GM21515 (cell line): ENCODE measurements at regions not wholly inside any gene's neighbourhood (a gene's known extent, or its start where the extent isn't known, plus 50 kb on each side); places are given as distances from the start of the nearest gene placed in this dataset.
"Not testable (repeated sequence)": the region's sequence is repeated elsewhere in the genome, so short reads cannot be mapped to it uniquely, and the experiment has no call there.

Source experiments
- ATAC-seq: cut with Tn5 transposase; IDR thresholded peaks from one replicate; pipeline ENCODE4 v1.9.1; 2021; ENCODE audit not compliant: unreplicated experiment

DNA sequence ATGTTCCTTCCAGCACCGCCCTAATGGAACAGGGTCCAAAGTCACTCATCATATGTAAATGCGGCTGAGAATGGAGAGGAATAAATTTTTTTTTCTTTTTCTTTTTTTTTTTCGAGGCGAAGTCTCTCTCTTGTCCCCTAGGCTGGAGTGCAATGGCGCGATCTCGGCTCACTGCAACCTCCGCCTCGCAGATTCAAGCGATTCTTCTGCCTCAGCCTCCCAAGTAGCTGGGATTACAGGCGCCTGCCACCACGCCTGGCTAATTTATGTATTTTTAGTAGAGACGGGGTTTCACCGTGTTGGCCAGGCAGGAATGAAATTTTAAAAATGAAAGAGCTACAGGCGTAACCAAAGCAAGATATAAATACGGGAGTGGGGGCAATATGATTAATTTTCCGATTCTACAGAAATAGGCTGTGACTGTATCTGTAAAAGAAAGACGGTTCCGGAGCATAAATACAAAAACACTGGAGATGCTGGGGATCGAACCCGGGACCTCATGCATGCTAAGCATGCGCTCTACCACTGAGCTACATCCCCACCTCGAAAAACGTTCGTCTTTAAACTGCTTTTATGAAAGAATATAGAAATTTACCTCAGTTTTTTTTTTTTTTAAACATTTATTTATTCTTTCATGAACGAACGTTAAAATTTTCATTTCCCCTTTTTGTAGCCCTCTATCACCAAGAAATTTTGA, 132.2 kb downstream of the GPX5 start:
- ATAC-seq = no peak

DNA sequence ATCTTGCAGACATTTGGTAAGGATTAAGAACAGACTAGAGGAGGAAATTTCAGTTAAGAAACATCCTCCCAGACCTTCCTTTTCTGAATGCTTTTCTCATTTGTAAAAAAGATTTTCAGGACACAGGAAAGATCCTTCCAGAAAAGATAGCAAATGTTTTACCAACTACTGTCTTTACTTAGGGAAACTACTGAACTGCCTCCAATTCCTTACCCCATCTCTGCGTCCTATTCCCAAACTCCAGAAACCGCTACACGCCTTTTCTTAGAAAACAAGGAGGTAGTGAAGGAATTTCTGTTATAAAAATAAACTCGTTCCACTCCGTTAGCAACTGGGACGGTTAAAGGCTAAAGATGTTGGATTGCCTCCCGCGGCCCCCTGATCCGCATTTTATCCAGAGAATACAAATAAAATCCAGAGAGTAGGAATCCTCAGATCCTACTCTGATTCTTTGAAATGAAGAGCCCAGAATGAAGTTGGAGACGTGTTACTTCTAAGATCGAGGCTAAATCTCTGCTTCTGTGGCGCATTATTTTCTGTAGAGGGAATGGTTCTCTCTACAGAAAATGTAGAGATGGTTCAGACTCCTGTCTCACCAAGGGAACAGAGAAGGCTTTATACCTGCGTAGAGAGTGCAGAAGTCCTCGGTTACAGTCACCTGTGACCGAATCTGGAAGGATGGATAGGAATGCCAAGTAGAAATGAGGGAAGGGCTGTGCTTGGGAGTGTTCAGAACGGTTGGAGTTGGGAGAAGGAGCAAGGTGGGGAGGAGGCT, 133.0 kb downstream of the GPX5 start:
- no peak for ATAC-seq

DNA sequence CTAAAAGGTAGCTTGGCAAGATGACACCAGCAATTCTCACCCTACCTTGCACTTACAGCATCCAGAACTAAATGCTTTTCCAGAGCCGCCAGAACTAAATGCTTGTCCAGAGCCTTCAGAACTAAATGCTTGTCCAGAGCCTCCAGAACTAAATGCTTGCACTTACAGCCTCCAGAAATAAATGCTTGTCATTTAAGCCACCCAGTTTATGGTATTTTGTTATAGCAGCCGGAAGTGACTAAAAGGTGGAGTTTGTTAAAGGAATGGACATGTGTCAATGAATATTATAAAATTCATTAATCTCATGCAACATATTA, 133.5 kb downstream of the GPX5 start:
- no peak for ATAC-seq

DNA sequence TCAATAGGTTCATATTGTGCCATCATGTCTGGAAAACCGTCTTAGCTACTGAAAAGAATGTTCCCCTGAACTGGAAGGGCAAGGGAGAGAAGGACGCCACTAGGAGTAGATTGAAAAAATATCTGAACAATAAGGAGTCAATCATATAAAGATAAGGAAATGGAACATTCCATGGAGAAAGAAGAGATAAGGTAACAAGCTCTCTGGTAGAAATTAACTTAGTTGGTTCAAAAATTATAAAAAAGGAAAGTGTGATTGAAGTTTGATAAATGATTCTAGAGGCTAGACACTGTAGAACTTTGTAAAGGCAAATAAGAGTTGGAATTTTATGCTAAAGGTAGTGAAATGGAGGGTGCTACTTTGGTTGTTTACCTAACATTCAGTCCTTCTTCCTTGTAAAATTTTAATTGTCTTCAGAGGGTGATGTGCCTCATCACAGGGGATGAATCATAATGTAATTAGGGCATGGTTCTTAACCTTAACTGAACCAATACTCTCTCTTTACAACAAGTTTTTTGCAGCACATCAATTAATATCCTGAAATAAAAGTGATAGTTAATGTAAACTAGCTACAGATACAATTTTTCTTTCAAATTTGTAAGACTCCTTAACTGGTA, 135.5 kb downstream of the GPX5 start:
- ATAC-seq = no peak

DNA sequence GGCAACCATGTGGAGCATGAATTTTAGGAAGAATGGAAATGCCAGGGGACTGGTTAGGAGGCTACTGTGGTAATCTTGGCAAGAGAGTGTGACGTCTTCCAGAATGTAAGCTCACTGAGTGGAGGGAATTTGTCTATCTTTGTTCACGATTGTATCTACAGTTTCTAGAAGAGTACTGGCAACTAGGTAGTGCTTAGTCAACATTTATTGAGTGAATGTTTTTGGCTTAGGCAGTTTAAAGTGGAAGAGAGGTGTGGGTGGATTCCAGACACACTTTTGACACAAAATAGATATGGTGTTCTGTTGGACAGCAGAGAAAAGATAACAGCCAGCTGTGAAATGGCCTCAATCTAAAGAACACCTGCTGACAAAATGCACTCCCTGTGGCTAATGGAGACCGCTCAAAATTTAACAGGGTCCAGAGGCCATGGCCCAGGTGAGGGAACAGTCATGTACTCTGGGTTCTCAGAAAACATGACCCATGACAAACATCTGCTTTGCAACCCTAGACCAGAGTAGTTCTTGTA, 139.3 kb downstream of the GPX5 start:
- no peak for ATAC-seq

DNA sequence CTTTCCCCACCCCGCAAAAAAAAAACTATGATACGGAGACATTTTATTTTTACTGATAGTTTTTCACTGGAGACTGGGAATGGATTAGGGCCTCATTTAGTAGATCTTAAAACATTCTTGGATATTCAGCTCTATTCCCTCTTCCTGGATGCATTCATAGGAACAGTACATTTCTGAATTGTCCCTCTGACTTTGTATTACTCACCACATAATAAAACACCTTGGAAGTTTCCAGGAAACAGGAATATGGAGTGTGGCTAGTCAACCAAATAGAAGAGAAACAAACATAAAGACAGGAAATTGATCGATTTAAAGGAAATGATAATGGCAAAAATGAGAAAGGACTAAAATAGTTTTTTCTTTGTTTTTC, 147.7 kb downstream of the GPX5 start:
- ATAC-seq = no peak

DNA sequence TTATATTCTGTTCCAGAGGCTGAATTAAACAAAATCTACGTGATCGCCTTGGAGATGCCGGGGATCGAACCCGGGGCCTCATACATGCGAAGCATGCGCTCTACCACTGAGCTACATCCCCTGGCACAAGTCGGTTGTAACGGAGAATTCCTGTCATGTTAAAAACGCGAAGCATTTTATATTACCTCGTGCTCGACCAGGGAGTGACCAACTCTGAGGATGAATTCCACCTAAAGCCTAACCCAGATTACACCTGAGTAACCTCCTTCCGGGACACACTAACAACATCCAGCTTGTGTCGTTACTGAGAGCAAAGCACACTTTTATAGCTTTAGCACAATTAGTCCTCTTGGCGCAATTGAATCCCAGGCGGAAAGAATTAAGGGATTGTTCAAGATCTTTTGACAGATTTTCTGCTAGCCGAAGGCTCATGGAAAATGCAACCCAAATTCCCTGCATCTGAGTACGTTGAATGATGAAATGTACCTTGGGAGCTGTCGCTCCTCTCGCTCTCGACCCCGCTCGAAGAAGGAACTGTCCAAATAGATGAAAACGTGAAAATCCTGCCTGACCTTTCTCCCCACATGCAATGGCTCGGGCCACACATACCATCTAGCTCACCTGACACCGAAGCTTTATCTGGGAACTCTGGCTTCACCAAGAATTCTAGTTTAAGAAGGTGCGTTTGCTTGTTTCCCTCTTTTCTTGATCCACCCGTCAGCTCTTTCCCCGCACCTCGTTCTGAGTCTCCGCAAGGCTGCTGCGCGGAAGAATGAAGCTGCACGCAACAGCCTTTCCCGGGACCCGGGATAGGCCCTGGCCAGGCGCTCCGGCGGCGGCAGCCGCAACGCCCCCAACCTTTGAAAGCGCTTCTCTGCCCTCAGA, 148.3 kb downstream of the GPX5 start:
- no peak for ATAC-seq

DNA sequence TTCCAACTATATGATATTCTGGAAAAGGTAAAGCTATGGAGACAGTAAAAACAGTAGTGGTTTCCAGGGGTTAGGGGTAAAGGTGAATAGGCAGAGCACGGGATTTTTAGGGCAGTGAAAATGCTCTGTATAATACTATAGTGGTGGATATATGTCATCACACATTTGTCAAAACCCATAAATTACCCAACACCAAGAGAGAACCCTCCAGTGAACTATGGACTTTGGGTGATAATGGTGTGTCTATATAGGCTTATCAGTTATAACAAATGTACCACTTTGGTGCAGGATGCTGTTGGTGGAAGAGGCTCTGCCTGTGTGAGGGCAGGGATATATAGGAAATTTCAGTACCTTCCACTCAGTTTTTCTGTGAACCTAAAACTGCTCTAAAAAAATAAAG, 149.9 kb downstream of the GPX5 start:
- ATAC-seq = no peak

DNA sequence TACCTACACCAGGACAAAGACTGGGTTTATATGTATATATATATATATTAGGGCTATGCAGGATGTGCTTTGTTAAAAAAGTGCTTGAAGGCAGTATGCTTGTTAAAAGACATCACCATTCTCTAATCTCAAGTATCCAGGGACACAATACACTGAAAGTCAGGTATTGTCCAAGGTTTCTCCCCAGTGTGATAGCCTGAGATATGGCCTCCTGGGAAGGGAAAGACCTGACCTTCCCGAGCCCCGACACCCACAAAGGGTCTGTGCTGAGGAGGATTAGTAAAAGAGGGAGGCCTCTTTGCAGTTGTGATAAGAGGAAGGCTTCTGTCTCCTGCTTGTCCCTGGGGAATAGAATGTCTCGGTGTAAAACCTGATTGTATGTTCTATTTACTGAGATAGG, 156.9 kb downstream of the GPX5 start:
- ATAC-seq = no peak

DNA sequence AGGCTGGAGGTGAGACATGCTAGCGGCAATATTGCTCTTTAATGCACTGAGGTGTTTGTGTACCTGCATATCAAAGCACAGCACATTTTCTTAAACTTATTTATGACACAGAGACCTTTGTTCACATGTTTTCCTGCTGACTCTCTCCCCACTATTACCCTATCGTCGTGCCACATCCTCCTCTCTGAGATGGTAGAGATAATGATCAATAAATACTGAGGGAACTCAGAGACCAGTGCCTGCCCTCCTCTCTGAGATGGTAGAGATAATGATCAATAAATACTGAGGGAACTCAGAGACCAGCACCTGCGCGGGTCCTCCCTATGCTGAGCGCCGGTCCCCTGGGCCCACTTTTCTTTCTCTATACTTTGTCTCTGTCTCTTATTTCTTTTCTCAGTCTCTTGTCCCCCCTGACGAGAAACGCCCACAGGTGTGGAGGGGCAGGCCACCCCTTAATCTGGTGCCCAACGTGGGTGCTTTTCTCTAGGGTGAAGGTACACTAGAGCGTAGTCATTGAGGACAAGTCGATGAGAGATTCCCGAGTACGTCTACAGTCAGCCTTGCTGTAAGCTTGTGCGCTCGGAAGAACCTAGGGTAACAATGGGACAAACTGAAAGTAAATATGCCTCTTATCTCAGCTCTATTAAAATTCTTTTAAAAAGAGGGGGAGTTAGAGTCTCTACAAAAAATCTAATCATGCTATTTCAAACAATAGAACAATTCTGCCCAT, 157.4 kb downstream of the GPX5 start:
- ATAC-seq = not testable (repeated sequence)

DNA sequence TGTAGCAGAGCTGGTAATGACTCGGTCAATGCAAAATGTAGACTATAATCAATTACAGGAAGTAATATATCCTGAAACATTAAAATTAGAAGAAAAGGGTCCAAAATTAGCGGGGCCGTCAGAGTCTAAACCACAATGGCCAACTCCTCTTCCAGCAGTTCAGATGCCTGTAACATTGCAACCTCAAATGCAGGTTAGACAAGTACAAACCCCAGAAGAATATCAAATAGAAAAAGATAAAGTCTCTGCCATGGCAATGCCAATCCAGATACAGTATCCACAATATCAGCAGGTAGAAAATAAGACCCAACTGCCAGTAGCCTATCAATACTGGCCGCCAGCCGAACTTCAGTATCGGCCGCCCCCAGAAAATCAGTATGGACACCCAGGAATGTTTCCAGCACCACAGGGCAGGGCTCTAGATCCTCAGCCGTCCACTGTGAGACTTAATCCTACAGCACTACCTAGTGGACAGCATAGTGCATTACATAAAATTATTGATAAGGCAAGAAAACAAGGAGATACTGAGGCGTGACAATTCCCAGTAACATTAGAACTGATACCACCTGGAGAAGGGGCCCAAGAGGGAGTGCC, 158.4 kb downstream of the GPX5 start:
- ATAC-seq = no peak

DNA sequence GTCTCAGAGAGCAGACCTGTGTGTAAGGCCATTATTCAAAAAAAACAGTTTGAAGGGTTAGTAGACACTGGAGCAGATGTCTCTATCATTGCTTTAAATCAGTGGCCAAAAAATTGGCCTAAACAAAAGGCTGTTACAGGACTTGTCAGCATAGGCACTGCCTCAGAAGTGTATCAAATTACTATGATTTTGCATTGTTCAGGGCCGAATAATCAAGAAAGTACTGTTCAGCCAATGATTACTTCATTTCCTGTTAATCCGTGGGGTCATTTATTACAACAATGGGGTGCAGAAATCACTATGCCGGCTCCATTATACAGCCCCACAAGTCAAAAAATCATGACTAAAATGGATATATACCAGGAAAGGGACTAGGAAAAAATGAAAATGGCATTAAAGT, 160.3 kb downstream of the GPX5 start:
- ATAC-seq = not testable (repeated sequence)

DNA sequence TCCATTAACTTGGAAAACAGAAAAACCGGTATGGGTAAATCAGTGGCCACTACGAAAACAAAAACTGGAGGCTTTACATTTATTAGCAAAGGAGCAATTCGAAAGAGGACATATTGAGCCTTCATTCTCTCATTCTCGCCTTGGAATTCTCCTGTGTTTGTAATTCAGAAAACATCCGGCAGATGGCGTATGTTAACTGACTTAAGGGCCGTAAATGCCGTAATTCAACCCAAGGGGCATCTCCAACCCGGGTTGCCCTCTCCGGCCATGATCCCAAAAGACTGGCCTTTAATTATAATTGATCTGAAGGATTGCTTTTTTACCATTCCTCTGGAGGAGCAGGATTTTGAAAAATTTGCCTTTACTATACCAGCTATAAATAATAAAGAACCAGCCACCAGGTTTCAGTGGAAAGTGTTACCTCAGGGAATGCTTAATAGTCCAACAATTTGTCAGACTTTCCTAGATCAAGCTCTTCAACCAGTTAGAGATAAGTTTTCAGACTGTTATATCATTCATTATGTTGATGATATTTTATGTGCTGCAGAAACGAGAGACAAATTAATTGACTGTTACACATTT, 160.9 kb downstream of the GPX5 start:
- ATAC-seq = not testable (repeated sequence)

DNA sequence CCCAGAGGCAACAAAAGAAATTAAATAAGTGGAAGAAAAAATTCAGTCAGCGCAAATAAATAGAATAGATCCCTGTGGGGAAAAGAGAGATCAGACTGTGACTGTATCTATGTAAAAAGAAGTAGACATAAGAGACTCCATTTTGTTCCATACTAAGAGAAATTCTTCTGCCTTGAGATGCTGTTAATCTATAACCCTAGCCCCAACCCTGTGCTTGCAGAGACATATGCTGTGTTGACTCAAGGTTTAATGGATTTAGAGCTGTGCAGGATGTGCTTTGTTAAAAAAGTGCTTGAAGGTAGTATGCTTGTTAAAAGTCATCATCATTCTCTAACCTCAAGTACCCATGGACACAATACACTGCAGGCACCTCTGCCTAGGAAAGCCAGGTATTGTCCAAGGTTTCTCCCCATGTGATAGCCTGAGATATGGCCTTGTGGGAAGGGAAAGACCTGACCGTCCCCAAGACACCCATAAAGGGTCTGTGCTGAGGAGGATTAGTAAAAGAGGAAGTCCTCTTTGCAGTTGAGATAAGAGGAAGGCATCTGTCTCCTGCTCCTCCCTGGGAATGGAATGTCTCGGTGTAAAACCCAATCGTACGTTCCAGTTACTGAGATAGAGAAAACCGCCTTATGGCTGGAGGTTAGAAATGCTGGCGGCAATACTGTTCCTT, 161.8 kb downstream of the GPX5 start:
- ATAC-seq = not testable (repeated sequence)

DNA sequence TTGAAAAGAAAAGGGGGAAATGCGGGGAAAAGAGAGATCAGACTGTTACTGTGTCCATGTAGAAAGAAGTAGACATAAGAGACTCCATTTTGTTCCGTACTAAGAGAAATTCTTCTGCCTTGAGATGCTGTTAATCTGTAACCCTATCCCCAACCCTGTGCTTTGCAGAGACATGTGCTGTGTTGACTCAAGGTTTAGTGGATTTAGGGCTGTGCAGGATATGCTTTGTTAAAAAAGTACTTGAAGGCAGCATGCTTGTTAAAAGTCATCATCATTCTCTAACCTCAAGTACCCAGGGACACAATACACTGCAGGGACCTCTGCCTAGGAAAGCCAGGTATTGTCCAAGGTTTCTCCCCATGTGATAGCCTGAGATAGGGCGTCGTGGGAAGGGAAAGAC, 166.3 kb downstream of the GPX5 start:
- not testable (repeated sequence) for ATAC-seq

DNA sequence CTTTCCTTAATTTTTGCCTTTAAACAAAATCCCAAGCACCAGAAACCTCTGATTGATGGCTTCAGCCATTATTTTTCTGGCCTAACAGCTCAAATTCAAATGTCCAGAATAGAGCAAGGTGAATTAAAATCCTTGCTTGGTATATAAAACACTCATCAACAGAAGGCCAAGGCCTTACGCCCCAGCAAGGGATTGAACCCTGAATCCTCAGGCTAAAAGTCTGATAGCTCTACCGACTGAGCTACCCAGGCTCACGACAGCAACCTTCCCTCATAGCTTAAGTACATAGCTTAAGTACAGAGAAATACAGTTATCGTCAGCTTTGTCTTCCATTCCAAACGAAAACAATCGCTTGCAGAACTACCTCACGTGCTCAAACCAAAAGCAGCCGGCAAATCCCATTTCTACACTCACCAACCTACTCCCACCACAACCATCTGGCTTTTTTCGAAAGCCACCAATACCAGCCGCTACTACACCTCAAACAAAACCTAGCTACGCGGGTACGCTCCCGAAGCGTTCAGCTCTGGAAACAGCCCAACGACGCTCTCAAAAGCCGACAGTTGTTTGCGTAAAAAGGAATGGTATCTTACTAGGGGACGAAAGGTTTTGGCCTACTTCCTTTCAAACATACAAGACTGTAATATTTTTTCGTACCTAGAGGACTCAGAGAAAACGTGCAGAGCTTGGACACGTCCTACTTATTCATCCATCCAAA, 167.5 kb downstream of the GPX5 start:
- ATAC-seq = no peak

DNA sequence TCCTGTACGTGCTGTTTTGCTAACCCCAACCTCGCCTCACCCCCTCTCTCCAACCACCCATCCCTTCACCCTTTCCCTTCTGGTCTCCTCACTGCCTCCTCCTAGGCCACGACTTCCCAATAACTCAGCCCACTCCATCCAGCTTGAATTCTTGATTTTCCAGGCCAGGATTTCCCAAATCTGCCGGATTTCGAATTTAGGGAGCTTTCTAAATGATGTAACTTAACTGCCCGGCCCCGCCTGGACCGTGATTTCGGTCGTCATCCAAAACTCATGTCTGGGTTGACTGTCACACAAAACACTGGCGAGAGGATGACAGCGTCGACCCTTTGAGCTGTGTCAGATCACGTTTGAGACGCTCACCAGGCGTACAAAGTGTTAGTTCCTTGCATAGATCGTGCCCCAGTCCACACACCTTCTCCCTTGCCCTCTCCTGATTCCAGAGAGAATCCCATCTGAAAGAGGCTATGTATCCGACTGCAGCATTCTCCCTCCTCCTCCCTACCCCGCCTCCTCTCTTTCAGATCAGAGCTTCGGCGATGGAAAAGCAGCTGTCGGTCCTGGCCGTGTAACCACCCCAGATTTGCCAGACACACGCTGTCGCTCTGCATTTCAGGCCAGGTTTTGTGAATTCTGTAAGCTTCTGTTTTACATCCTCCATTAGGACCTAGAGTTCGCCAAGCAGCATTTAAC, 168.2 kb downstream of the GPX5 start:
- ATAC-seq = no peak

DNA sequence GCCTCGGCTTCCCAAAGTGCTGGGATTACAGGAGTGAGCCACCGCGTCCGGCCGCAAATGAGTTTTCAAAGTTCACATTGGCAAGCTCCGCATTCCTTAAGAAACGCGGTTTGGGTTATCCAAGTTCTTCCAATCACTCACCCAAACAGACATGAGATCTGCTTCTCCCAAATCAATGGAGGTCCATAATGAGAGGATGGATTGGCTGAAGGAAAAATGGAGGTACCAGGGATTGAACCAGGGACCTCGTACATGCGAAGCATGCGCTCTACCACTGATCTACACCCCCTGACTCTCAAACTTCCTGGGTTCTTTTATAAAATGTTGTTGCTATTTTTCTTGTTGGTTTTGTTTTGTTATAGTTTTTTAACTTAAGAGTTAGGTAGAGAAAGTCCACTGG, 170.0 kb downstream of the GPX5 start:
- ATAC-seq = no peak
